Brain microvascular endothelial cell (primary cell): ENCODE measurements at regions not wholly inside any gene's neighbourhood (a gene's known extent, or its start where the extent isn't known, plus 50 kb on each side); places are given as distances from the start of the nearest gene placed in this dataset.

Source experiments
- DNase-seq: peaks from one replicate; pipeline ENCODE4 v3.0.0-alpha.2; 2020
- H3K27ac ChIP-seq: fragments of 250-450 bp; sonication (Bioruptor Pico); 2 replicates; pipeline ENCODE4 v1.5.1; 2020; ENCODE audit warnings: mild to moderate bottlenecking, moderate library complexity
- H3K27me3 ChIP-seq: fragments of 250-450 bp; sonication (Bioruptor Pico); replicated peaks from 2 replicates; pipeline ENCODE4 v1.5.1; 2020; ENCODE audit warnings: mild to moderate bottlenecking
- H3K36me3 ChIP-seq: fragments of 250-450 bp; sonication (Bioruptor Pico); replicated peaks from 2 replicates; pipeline ENCODE4 v1.5.1; 2020; ENCODE audit warnings: mild to moderate bottlenecking
- H3K4me3 ChIP-seq: 2 replicates; pipeline ENCODE4 v1.5.1; 2011; ENCODE audit warnings: low read depth, mild to moderate bottlenecking, control low read depth, low read length, moderate library complexity
- in situ Hi-C: cut with HindIII; loops from 2 replicates; pipeline ENCODE4 v1.10.0; 2017; ENCODE audit warnings: low sequenced_read_pairs, low pct_ligation_motif_present
- TF ChIP-seq, protein P1 (sequence below): IDR thresholded peaks from 2 replicates; pipeline ENCODE4 v1.5.1; 2011; ENCODE audit warnings: low read depth, mild to moderate bottlenecking, moderate library complexity, low read length, control low read depth, inconsistent platforms; ENCODE audit errors: missing control alignments

- peak overlapping the region; percentile 57 for H3K27ac ChIP-seq
- H3K36me3 ChIP-seq = no peaks in the 10 kb centered on the region
- TF ChIP-seq, protein P1, sequence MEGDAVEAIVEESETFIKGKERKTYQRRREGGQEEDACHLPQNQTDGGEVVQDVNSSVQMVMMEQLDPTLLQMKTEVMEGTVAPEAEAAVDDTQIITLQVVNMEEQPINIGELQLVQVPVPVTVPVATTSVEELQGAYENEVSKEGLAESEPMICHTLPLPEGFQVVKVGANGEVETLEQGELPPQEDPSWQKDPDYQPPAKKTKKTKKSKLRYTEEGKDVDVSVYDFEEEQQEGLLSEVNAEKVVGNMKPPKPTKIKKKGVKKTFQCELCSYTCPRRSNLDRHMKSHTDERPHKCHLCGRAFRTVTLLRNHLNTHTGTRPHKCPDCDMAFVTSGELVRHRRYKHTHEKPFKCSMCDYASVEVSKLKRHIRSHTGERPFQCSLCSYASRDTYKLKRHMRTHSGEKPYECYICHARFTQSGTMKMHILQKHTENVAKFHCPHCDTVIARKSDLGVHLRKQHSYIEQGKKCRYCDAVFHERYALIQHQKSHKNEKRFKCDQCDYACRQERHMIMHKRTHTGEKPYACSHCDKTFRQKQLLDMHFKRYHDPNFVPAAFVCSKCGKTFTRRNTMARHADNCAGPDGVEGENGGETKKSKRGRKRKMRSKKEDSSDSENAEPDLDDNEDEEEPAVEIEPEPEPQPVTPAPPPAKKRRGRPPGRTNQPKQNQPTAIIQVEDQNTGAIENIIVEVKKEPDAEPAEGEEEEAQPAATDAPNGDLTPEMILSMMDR = no peak
- no peak for DNase-seq
- no peak overlapping the region for H3K4me3 ChIP-seq
- in situ Hi-C loops = no loop called here
- H3K27me3 ChIP-seq = no peaks in the 10 kb centered on the region
These were observed 112.0 kb downstream of the QPCT start for GRCh38 chr2:37456479-37456878.

DNA sequence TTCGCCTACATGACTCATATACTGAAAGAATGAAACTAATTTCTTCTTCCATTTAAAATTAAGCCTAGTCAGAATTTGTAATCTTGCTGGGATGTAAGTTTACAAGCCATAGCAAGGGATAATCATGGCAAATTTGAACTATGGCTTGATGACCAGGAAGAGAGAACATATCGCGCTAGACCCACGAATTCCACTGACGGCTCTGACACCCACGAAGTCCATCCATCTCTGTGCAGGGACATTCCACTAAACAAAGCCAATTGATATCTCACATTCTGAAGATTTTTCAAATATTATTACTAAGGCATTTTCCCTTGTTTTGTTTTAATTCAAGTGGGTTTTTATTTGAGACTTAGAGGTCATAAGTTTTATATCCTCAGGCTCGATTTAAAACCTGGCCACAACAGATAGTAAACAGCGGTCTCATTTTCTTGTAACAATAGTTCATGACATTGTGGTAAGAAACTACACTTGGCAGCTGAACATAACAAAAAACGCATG lies 113.0 kb downstream of the QPCT start:
- TF ChIP-seq, protein P1 = no peak
- Histone ChIP-seq H3K4me3 (no peak overlapping the region), H3K36me3 (no peaks in the 10 kb centered on the region), H3K27ac (peak overlapping the region; percentile 57), H3K27me3 (no peaks in the 10 kb centered on the region)
- in situ Hi-C loops = no loop called here
- DNase-seq = peak; percentile 50

GRCh38 chr2:37458133-37458532 lies 113.7 kb downstream of the QPCT start:
- no peak for DNase-seq
- Histone ChIP-seq H3K36me3 (no peaks in the 10 kb centered on the region), H3K27me3 (no peaks in the 10 kb centered on the region), H3K27ac (peak overlapping the region; percentile 89), H3K4me3 (no peak overlapping the region)
- TF ChIP-seq, protein P1 = no peak
- in situ Hi-C loops = no loop called here

DNA sequence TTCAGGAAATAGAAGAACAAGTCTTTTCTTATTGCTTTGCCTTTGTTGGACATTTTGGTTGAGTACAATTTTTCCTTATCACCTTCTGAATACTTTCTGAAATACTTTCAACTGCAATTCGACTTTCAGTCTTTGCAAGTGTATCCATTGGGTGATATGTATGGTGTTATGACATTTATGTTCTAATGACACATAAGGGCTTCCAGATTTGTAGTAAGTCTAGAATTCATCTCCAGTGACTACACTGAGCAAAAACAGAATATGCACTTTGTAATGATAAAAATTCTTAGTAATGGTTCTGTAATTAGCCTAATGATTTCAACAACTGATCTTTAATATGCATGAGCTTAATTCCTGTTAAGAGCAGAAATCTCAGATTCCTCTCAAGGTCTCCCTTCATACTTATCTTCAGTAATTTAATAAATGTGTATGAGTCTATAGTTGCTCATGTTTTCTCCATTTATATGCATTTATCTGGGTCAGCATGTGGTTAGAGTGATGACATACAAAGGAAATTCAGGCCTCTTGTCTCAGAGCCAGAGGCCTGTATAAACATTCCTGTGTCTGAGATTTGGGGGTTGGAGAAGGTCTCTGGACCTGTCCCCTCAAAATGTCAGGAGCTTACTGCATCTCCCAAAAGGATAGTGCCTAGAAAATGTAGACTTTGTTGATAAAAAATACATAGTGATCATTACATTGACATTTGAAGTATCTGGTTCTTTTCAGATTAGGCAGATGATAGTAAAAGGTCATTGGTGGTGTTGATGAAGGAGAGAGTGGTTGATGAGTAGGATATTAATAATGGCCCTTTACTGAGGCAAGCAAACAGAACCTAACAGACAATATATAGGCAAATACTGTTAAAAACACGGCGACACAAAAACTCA lies 114.9 kb downstream of the QPCT start:
- no peaks in the 10 kb centered on the region for H3K36me3 ChIP-seq
- no peaks in the 10 kb centered on the region for H3K27me3 ChIP-seq
- H3K4me3 ChIP-seq = no peak overlapping the region
- TF ChIP-seq, protein P1 = no peak
- DNase-seq = peak; percentile 82
- peak overlapping the region; percentile 89 for H3K27ac ChIP-seq
- in situ Hi-C loops = no loop called here

GRCh38 chr2:37460896-37461229 lies 116.4 kb downstream of the QPCT start:
- peak overlapping the region; percentile 89 for H3K27ac ChIP-seq
- DNase-seq = no peak
- TF ChIP-seq, protein P1 = no peak
- in situ Hi-C loops = no loop called here
- no peak overlapping the region for H3K4me3 ChIP-seq
- no peaks in the 10 kb centered on the region for H3K36me3 ChIP-seq
- no peaks in the 10 kb centered on the region for H3K27me3 ChIP-seq
